ENCODE measurements at regions not wholly inside any gene's neighbourhood (a gene's known extent, or its start where the extent isn't known, plus 50 kb on each side); places are given as distances from the start of the nearest gene placed in this dataset.

DNA sequence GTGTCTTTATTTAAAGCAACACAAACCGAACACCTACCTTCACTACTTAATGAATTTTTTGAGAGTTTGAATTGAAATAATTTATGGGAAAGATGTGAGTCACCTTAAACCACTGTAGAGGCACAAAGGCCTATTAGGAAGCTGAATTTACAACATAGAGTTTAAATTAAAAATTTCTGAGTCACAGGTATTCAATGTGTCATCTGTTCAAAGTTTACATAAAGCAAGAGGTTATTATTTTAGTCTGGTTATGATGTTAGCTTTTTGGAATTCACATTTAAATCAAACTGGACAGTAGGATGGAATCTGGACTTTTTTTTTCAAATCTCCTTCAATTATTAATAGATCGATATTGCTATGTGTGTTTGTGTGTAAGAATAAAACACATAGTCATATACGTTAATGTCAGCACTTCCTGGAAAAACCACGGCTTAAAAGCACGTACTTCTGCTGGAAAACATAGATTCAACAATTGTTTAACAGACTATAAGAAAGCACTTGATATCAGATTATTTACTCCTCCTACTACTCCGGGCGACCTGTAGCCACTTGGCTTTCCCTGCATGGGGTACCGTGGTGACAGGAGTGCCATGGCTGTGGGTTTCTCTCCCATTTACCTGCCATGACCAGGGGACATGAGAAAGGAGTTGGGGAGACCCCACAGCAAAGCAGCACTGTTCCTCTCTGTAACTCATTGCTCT lies 638.6 kb downstream of the SEMA5A start:
- TF ChIP-seq, protein P1, sequence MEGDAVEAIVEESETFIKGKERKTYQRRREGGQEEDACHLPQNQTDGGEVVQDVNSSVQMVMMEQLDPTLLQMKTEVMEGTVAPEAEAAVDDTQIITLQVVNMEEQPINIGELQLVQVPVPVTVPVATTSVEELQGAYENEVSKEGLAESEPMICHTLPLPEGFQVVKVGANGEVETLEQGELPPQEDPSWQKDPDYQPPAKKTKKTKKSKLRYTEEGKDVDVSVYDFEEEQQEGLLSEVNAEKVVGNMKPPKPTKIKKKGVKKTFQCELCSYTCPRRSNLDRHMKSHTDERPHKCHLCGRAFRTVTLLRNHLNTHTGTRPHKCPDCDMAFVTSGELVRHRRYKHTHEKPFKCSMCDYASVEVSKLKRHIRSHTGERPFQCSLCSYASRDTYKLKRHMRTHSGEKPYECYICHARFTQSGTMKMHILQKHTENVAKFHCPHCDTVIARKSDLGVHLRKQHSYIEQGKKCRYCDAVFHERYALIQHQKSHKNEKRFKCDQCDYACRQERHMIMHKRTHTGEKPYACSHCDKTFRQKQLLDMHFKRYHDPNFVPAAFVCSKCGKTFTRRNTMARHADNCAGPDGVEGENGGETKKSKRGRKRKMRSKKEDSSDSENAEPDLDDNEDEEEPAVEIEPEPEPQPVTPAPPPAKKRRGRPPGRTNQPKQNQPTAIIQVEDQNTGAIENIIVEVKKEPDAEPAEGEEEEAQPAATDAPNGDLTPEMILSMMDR (IDR thresholded peaks at IDR 0.05), result no peak
- no peak for TF ChIP-seq POLR2AphosphoS5 (IDR thresholded peaks at IDR 0.05)
- no peak for TF ChIP-seq POLR2A (IDR thresholded peaks at IDR 0.05)

Data from transverse colon (tissue), 4 donors.